Stimulated activated CD4-positive, alpha-beta T cell treated with anti-CD3 and anti-CD28 coated beads, Interleukin-15, amount 100 ng/mL, for 24 hours (primary cell): ENCODE measurements at regions not wholly inside any gene's neighbourhood (a gene's known extent, or its start where the extent isn't known, plus 50 kb on each side); places are given as distances from the start of the nearest gene placed in this dataset.
A peak's percentile ranks its signal among the peaks of the same experiment; 100 is the strongest.
"Not testable (repeated sequence)": the region's sequence is repeated elsewhere in the genome, so short reads cannot be mapped to it uniquely, and the experiment has no call there.

Source experiments
- DNase-seq: peaks from one replicate; pipeline ENCODE4 v3.0.0-alpha.2; 2020

DNA sequence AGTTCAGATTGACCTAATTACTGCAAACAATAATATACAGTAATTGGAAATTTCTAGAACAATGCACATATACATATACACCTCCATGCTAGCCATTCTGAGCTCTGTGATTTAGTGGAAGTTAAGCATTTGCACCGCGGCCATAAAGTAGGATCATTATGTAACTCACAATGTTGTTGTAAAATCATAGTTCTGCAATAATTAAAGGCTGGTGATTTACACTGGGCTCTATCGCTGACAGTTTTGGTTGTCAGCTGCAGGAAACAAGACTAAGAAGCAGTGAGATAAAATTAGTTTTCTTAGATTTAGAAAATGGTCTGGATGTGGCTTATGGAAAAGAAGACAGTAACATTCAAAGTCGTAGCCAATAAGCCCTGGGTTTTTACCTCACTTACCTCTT lies 776.3 kb downstream of the TMEM121 start:
- no peak for DNase-seq

DNA sequence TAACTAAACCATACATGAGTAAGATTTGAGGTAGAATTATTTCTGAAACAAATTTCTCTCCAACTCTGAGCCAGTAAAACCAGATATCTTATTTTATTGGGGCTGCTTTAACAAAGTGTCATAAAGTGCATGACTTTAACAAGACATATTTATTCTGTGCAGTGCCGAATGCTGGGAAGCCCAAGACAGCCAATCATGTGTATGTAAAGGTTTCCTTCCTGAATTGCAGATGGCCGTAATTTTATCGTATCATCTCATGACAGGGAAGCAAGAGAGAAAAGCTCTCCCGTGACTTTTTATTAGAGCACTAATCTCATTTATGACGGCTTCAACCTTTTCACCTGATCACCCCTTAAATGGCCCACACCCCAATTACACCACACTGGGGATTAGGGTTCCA lies 777.9 kb downstream of the TMEM121 start:
- DNase-seq = no peak

DNA sequence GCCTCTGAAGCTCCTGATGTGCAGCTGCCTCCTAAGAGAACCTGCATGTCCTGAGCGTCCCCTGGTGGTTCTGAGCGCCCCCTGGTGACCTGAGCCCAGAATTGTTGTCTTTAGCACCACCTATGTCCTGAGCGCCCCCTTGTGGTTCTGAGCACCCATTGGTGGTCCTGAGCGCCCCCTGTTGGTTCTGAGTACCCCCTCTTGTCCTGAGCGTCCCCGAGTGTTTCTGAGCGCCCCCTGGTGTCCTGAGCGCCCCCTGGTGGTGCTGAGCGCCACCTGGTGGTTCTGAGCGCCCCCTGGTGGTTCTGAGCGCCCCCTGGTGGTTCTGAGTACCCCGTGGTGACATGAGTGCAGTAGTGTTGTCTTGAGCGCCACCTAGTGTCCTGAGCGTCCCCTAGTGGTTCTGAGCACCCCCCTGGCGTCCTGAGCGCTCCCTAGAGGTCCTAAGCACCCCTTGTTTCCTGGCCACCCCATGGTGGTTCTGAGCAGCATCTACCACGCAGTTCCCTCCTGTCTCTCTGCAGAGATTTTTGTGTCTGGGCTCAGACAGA lies 782.5 kb downstream of the TMEM121 start:
- DNase-seq = peak; percentile 98

DNA sequence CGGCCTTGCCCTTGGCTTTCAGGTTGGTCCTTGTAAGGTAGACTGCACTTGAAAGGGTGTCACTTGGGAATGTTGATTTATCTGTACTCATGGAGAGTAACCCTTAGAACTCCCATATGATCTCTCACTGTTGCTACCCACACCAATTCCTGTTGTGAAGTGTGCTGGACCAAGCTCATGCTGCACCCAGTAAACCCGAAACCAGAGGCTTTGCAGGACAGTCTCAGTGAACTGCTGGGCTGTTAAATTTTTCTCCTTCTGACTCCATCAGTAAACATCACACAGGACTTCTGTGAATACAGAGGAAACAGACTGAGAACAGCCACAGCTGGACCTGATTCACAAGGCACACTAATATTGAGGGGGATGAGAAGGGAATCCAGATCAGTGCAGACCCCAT lies 783.0 kb downstream of the TMEM121 start:
- no peak for DNase-seq

DNA sequence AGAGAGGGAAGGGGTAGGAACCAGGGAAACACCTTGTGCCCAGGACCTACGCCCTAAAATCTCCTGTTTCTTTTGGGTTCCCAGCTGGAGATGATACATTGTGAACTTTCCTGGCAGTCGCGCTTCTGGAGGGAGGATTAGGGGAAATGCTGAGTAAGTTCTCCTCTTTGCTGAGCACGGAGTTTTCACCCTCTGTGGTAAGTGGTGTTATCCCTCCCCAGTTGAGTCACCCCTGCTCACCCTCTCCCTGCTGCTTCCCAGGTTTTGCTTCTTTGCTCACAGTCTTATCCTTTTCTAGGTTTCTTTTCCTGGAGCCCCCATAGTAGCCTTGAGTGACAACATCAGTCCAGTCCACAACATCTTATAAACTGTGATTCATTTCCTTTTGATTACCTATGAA lies 789.1 kb downstream of the TMEM121 start:
- DNase-seq = no peak

DNA sequence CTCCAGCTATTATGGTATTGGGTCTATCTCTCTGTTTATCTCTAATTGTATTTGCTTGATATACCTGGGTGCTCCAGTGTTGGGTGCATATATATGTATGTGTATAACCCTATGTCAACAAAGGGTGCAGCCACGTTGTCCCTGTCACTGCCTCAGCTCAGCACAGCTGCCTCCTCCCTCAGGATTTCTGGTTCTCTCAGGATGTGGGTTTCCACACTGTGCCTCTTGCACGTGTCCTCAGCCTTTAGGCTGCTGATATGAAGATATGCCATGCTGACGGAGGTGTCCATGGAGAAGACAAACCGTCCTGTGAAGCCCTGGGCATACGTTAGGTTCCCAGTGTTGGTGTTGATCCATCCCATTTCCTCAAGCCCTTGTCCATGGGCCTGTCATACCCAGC lies 791.2 kb downstream of the TMEM121 start:
- no peak for DNase-seq

DNA sequence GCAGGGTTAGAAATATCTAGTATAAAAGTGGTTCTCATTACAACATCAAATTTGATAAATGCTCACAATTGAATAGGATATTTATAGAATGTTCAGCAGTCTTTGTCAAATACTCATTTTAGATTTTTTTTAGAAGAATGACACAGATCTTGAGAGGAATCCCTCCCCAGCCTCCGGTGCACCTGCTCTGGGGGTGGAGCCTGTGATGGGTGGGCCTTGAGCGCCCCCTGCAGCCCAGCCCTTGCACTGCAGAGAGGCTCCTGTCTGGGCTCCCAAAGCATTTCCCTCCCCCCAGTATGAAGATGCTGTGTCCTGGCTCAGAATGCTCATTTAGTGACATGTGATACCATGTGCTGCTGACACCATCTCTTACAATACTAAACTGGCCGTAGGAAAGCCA lies 792.3 kb downstream of the TMEM121 start:
- DNase-seq = peak; percentile 66

DNA sequence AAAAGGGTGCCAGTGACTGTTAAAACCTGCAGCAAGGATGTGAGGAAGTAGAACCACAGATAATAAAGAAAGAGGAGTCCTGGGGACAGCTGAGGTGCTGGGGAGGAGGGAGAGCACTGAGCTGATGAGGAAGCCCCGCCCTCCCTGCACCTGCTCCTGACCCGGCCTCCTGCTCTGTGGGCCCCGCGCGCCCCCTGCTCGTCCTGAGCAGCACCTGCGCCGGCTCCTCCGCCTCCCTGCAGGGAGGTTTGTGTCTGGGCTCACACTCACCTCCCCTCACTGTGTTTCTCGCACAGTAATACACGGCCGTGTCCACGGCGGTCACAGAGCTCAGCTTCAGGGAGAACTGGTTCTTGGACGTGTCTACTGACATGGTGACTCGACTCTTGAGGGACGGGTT lies 797.6 kb downstream of the TMEM121 start:
- DNase-seq = peak; percentile 62

DNA sequence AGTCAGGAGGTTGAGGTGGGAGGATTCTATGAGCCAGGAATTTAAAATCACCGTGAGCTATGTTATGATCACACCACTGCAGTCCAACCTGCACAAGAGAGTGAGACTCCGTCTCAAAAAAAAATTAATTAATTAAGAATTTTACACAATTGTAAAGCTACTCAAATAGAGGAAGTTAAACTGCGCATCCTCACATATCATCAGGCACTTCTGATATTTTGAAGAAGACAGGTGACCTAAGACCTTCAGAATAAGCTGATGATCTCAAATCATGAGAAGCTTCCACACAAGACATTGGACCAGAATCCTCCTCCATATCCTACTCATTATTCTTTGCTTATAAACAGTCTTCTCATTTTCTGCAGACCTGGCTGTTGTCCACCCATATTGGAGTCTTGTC lies 800.9 kb downstream of the TMEM121 start:
- DNase-seq = no peak

DNA sequence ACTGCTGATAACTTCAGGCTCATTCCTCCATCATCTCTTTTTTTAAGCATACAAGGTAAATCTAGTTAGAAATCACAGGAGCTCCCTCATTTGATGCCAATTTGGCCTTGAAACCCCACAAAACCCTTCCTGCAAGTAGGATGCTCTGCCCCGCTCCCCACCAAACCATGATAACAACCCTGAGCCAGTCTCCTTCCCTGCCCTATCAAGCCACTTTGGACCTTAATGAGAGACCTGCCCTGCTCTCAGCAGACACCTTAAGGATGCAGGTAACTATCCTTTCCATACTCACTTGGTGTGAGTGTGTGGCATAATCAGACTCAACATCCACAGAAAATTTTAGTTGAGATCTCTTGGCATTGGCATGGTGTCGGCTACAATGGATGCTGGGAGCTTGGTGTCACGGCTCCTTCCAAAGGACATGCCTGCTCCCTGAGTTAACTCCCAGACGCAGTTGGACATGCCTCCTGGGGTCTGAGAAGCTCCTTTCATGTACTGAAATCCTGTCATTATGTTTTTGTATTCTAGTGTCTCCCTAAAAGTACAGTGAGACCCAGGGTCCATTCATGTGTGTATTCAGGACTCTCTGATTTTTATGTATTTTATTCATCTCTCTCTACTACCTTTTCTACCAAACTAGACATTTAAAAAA lies 801.4 kb downstream of the TMEM121 start:
- DNase-seq = not testable (repeated sequence)

DNA sequence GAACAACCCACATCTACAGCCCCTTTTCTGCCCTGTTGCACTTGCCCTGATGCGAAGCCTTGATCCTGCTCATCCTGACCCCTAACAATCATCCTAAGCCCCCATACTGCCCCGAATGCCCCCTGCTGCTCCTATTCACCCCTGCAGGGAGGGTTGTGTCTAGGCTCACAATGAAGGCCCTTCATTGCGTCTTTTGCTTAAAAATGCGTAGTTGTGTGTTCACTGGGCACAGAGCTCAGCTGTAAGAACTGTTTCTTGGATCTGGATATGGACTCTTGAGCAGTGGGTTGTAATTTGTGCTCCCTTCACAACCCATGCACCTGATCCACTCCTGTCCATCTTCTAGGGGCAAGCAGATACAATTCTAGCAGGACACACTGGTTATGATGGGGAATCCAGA lies 802.9 kb downstream of the TMEM121 start:
- DNase-seq = not testable (repeated sequence)

DNA sequence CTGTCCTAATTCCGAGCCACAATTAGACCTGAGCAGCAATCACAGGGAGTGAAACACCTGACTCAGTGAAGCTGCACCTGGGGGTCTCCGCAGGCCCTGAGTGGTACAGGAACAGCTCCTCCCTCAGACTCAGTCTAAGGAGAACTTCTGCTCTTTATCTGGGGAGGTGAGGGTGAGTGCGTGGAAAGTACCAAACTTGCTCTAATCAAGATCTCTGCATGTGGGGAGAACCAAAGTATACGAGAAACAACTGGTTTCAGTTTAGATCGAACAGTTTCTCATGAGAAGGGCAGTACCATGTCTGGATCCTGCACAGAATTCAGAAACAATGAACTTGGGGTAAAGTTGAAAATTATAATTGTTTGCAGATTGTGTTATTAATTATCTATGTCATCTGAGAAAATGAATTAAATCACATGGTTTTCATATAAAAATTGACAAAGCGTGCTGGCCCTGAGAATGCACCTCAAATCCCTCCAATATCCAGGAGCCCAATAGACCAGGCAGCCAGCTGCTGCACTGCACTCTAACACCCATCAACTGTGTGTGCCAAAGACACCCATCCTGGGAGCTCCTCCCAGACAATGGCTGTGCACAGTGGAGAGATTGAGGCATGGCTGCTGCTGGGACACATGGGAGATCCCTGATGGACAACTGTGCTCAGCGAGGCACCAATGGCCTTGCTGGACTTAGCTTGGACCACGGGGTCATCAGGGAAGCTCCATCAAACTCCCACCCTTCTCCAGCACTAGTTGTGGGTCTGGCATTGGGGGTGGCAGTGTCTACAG lies 803.8 kb downstream of the TMEM121 start:
- DNase-seq = not testable (repeated sequence)

DNA sequence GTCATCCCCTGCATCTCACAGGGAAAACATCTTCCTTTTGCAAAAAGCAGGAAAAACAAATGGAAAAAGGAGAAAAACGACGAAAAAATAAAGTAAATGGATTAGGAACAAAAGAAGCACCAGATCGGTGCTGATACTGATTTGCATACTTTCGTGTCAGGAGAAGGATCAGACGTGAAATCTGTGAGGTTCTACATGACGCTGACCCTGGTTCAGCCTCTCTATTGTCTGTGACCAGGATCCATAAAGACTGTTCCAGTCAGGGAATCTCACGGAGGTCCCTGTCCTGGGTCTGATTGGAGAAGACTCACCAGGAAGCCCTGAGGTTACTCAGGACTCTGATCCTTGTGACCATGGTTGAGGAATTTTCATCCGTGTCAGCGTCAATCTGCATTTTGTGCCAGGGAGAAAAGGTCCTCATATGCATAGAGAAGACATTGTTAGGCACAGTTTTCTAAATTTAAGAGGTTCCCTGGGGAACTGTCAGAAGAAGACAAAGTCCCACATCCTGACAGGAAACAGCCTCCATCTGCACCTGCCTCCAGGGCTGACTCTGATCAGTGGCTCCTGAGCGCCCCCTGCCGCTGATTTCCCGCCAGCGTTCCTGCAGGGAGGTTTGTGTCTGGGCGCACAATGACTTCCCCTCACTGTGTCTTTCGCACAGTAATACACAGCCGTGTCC lies 808.2 kb downstream of the TMEM121 start:
- peak; percentile 95 for DNase-seq

DNA sequence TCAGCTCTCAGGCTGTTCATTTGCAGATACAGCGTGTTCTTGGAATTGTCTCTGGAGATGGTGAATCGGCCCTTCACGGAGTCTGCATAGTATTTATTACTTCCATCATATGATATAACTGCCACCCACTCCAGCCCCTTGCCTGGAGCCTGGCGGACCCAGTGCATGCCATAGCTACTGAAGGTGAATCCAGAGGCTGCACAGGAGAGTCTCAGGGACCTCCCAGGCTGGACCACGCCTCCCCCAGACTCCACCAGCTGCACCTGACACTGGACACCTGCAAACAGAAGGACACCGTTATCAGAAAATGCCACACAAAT lies 808.7 kb downstream of the TMEM121 start:
- DNase-seq = not testable (repeated sequence)

DNA sequence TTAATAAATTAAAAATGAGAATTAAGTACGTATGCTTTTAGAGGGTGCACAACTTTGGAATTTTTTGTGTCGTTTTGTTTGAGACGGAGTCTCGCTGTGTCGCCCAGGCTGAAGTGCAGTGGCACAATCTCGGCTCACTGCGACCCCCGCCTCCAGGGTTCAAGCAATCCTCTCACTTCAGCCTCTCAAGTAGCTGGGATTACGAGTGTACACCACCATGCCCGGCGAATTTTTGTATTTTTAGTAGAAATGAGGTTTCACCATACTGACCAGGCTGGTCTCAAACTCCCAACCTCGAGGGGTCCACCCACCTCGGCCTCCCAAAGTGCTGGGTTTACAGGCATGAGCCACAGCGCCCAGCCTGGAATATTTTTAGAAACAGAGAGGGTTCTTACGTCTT lies 812.4 kb downstream of the TMEM121 start:
- DNase-seq = not testable (repeated sequence)

DNA sequence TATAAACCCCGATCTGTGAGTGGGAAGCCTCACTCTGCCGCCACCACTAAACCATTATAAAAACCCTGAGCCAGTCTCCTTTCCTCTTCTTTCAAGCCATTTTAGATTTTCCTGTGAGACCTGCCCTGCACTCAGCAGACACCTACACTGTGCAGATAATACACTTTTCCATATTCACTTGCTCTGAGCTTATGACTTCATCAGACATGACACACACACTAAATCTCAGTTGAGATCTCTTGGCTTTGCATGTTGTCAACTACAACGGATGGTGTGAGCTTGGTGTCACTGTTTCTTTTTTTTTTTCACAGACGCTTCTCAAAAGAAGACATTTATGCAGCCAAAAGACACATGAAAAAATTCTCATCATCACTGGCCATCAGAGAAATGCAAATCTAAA lies 814.3 kb downstream of the TMEM121 start:
- DNase-seq = not testable (repeated sequence)

DNA sequence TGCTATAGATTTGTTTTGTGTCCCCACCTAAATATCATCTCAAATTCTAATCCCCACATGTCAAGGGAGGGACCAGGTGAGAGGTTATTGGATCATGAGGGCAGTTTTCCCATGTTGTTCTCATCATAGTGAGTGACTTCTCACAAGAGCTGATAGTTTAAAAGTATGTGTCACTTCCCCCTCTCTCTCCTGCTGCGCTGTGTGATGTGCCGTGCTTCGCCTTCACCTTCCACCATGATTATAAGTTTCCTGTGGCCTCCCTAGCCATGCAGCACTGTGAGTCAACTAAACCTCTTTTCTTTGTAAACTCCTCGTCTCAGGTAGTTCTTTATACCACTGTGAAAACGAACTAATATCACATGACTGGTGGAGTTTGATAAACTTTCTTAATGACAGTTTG lies 814.8 kb downstream of the TMEM121 start:
- DNase-seq = not testable (repeated sequence)

DNA sequence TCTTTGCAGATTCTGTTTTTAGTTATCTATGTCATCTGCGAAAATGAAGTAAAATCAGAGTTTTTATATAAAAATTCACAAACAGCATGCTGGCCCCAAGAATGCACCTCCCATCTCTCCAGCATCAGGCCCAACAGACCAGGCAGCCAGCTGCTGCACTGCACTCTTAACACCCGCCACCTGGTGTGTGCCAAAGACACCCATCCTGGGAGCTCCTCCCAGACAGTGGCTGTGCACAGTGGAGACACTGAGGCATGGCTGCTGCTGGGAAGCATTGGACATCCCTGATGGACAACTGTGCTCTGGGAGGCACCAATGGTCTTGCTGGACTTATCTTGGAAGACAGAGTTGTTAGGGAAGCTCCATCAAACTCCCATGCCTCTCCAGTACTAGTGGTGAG lies 817.2 kb downstream of the TMEM121 start:
- no peak for DNase-seq

DNA sequence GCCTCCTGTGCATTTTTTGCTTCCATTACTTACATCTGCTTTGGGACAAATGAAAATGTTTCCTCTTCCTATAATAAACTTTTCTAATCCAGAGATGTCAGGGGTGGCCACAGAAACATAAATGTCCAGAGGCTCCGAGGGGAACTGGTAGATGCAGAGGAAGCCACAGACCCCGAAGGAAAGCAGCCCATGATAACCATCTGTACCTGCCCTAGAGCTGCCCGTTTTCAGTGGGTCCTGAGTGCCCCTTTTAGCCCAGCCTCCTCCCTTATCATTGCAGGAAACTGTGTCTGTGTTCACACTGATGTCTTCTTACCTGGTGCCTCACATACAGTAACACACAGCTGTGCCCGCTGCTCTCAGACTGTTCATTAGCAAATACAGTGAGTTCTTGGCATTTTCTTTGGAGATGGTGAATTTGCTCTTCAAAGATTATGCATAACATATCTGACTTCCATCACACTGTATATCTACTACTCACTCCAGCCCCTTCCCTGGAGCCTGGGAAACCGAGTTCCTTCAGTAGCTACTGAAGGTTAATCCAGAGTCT lies 817.8 kb downstream of the TMEM121 start:
- DNase-seq = not testable (repeated sequence)

DNA sequence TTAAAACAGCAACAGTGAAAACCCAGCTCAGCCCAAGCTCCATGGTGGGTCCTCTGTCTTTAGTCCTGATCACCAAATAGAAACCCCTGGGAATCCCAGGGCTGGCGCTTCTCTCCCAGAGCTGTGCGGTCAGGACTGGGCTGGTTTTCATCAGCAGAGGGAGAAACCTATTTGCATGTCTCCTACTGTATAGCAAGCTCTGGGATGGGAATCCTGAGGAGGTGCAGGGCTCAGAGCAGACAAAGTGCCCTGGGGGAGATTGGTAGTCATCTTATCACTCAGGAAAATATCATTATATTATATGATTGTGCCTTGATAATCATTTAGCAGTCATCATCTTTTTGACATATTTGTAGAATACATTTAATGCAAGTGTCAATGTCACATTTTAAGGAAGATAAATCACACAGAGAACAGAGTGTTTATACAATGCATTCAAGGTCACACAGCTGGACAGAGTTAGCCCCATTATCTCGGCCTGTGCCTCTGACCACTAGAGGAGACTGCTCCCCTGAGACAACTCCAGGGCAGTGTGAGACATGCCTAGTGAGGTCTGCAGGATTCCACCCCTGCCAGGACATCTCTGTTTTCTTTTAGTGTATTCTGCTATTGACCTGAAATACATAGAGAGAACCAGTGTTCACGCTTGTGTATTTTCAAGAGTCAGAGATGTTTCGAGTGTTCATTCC lies 818.6 kb downstream of the TMEM121 start:
- not testable (repeated sequence) for DNase-seq

DNA sequence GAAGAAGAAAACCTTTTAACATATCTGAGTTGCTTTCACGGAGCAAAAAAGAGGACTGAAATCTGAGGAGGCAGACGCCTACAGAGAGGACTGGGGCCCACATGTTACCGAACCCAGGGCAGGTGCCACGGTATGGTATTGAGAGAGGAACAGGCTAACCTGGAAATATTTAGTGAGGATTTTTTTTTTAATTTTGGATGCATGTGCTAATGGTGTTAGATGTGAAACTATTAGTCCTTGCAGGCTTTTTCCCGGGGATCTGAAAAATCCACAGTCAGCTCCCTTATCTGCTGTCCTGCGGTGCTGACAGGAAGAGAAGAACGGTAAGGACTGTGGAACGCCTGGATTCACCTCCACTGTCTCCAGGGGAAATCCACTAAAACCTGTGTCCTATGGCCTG lies 819.7 kb downstream of the TMEM121 start:
- no peak for DNase-seq

DNA sequence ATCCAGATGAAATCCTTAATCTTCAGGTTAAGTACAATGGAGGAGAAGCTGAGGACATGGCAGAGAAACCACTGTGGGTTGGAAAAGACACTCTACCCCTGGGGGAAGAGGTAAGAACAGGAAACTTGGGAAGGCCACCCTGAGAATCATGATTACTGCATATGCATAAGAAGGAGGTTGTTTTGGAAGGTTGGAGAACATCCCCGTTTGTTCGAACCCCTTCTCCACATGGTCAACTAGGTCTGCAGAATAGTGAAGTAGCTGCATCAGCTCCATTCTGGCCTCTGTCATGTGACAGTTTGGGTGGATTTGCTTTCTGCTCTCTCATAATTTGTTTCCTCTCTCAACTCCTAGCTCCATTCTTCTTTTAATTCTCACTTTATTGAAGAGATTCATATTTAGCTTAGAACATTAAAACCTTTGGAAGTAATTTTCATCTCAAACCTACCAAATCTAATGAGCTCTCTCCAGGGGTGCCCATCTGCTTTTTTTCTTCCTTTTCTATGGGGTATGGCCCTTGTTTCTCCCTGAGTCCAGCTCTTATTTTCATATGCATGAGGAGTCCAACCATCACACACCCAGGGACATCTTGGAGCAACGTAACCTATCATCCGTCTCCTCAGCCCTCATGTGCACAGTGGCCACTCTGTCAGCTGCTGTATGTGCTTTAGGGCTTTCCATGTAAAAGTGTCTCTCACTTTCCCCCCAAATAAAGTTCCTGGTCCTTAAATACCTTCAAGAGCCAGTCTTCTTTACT lies 820.3 kb downstream of the TMEM121 start:
- no peak for DNase-seq
